HG02938 (cell line): ENCODE measurements at regions not wholly inside any gene's neighbourhood (a gene's known extent, or its start where the extent isn't known, plus 50 kb on each side); places are given as distances from the start of the nearest gene placed in this dataset.

Experiments used
- ATAC-seq: cut with Tn5 transposase; IDR thresholded peaks from one replicate; pipeline ENCODE4 v1.9.1; 2021; ENCODE audit warnings: mild to moderate bottlenecking, moderate library complexity; ENCODE audit not compliant: unreplicated experiment

GRCh38 chr1:103171041-103171590 lies 62.8 kb upstream of the COL11A1 start:
- ATAC-seq = no peak

GRCh38 chr1:103170609-103171008 lies 62.3 kb upstream of the COL11A1 start:
- no peak for ATAC-seq

GRCh38 chr1:103162360-103162759 lies 54.0 kb upstream of the COL11A1 start:
- ATAC-seq = no peak

- ATAC-seq = no peak
Observed at GRCh38 chr1:103160281-103160680, 52.0 kb upstream of the COL11A1 start.
